GM18519 (cell line): ENCODE measurements at regions not wholly inside any gene's neighbourhood (a gene's known extent, or its start where the extent isn't known, plus 50 kb on each side); places are given as distances from the start of the nearest gene placed in this dataset.
A peak's percentile ranks its signal among the peaks of the same experiment; 100 is the strongest.

ENCODE experiments used
- ATAC-seq: cut with Tn5 transposase; IDR thresholded peaks from one replicate; pipeline ENCODE4 v1.9.1; 2021; ENCODE audit warnings: mild to moderate bottlenecking, moderate library complexity; ENCODE audit not compliant: unreplicated experiment, low FRiP score

DNA sequence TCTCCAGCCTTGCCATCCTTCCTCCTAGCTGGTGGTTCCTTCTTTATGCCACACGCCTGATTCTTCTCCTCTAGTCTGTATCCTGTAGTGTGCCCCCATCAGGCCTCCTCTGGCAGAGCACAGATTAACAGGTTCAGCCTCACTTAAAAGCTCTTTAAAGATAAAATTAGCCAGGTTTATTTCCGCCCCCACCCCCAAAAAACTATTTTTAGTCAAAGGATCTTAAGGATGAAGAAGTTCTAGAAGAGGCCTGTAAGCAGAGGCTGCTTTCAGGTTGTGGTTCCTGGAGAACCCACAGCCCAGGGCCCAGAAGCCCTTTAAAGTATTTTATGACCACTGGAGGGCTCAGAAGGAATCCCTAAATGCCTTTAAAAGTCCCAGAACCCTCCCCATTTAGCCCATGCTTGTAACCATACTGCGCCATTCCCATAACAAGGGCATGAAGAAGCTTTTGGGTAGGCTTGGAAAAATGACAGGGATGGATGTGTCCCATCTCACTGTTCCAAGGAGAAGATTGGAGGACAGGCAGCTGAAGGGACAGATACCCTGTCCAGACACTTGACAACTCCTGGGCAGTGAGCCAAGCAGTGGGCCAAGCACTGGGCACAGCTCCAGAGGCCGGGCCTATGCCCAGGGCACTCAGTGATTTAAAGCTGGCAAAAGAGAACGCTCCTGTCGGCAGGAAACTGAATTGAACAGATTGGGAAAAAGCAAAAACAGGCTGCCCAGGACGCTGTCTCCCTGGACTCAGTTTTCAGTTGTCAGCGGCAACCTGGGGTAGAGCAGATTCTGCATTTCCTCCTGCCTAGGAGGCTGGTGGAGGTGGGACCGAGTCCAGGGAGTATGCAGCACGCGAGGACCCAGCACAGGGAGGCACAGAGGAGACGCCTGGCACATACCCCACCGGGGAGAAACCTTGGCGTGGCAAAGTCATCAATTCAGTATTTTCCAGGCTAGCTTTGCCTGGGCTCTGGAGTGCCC, 106.3 kb upstream of the SSBP2 start:
- ATAC-seq = no peak

DNA sequence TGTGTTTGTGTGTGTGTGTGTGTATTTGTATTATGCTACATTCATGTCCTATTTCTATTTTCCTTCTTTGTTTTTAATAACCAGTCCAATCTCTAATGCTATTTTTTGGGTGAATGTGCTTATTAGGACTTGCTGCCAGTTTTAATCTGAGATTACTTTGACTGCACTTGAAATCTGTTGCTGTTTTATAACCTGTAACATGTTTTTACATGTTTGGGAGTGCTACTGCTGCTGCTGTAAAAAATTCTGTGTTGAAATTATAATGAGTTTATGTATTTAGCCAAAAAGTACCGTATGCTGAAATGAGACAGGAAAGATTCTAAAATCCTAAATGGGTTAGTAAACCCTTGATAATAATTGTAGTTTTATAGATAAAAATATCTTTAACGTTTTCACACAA, 104.7 kb upstream of the SSBP2 start:
- no peak for ATAC-seq

DNA sequence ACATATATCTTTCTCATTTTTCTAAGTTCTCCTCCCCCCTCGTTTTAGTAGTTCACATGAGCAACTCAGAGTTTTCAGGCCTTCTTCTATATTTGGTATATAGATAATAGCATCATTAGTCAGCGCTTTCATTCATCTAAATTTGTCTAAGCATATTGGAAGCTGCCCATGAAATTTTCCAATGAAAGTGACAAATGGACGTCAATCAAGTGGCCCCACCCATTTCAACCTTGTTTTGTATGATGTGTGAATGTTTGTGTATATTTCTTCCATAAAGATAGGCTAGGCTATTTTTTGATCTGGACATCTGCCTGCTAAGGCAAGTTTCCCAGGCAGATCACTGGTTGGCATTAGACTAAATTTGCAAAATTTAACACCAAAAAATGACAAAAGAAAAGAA, 104.0 kb upstream of the SSBP2 start:
- no peak for ATAC-seq

DNA sequence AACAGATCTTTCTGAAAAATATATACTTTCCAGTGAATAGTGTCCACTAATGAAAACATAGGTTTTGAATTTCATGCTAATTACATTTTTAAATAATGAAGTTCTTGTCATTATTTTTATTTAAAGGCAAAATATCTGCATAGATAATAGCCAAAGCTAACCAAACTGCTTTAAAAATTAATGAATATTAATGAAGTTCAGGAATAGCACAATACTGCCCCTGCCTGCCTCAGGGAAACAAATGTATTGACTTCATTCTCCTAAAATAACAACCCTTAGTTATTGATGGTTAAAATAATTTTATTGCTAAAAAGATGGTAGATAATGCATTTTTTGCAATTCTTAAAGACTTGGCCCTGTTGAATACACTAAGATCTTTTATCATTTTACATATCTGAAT, 103.6 kb upstream of the SSBP2 start:
- no peak for ATAC-seq

DNA sequence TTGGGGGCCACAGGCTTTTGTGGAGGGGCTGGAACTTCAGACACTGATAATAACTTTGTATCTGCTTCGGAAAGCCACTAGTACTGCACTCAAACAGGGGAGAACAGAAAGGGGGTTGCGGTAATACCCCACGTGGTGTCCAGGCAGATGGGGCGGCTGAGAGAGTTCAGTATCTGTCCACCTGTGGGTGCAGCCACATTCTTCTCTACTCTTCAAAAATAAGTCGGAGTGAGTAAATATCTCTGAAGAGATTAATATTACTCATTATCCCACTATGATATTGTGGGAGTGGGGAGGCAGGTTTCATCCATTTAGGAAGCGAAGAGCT, 102.1 kb upstream of the SSBP2 start:
- no peak for ATAC-seq

DNA sequence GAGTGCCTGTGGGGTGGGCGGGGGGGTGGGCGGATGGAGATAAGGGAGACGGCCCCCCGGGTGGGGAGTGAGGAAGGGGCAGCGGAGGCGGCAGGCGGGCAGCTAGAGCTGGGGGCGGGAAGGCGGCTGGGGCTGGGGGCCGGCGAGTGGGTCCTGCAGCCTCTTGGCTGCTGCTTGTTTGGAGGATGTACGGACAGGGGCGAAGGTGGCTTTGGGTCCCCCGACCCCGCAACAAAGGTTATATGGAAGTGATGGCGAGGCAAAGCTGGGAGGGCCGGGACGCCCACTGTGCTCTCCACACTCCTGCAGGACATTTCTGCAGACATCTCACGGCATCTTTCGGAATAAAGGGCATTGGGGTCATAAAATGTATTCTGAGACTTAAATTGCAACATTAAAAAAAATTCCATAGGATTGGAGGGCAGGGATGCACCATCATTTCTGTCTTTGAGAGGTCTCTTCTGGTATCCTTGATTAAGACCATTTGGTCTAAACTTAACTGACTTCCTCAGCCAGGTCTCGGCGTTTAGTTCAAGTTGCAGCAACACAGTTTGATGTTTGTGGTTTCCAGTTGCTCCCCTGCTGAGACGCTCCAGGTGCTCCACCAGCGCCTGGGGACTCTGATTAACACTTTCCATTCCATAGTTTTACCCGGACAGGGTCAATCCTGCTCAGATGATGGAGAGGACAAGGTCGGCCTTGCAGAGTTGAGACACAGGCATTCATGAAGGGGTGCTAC, 101.6 kb upstream of the SSBP2 start:
- ATAC-seq = no peak

DNA sequence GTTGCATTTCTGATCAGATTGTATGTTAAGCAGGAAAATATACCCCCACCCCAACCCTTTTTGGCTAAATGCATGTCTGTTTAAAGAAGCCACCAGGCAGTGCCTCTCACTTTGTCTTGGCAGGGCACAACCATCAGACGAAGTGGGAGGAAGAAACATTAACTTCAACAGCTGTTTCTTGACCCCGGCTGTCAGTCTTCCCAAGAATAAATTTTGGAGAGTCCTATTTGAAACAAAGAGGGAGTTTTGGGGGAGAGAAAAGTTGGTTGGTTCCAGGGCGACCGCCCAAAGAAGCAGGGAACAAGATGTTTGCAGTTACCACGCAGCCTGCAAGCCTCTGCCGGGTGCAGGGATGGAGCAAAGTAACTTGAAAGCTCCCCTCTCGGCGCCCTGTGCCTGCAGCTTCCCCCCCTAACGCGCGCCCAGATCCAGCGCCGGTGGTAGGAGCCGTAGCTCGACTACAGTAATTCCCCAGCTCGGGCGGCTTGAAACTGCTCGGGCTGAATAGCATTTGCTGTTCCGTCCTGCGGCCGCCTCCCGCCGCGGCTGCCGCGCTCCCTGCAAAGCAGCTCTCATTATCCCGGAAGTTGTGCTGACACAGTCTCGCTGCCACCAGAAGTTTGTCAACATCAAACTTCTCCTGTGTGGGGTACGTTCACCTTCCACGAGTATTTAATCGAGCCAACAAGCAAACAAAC, 100.7 kb upstream of the SSBP2 start:
- peak; percentile 70 for ATAC-seq

DNA sequence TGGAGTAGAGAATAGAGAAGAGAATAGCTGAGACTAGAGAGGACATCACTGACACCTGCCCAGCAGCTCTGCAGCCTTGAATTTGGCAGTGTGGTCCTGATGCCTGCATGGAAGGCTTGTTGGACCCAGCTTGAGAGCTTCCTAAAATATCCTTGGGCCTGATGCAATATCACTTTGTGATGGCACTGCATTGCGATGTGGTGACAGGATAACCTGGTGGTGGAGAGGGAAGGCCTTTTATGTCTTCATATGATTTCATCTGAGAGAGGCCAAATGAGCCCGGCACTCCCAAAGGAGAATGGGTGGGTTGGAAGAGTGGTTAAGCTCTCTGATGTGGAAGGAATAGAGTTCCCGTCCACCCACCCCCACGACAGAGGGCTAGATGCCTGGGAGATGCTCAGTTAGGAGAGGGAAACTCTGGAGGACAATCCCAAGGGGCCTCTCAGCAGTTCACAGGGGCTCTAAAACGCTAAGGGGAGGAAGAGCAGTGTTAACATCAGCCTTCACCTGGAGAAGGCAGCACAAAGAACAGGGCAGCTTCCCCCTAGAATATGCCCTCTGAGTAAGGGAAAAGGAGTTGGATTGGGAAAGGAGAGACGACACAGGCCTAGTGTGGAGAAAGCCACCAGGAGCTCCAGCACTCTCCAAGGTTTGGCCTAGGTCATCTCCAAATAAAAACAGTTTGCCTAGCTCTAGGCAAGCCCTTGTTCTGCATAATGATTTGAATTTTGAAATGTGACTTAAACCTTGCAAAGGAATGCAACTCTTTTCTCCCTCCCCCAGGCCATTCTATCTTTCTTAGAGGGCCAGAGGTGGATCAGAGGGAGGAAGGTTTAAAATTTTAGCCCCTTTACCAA, 99.8 kb upstream of the SSBP2 start:
- ATAC-seq = no peak

DNA sequence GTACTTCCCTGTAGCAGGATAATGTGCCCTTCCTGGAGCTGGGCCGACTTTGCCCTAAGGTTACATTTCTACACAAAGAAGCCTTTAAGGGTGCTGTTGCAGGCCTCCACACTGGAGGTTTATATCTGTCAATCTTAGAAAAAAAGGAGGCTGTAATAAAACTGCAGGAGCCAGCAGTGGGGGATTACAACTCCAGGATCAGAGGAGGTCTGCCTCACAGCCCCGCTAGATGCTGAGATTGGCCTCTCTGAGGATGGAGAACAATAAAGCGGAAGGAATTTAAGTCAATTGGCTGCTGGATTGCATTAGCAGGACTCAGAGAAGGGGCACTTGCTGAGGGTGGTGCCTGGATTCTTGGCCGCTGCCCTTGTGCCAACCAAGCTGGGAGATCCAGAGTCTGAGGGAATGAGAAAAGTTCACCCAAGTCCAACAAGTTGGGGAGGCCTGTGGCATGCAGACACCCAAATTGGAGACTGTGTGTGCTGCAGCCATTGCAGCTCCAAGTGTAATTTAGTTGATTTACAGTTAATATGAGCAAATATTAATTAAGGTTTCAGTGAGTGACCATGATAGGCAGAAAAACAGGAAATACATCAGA, 99.0 kb upstream of the SSBP2 start:
- no peak for ATAC-seq

DNA sequence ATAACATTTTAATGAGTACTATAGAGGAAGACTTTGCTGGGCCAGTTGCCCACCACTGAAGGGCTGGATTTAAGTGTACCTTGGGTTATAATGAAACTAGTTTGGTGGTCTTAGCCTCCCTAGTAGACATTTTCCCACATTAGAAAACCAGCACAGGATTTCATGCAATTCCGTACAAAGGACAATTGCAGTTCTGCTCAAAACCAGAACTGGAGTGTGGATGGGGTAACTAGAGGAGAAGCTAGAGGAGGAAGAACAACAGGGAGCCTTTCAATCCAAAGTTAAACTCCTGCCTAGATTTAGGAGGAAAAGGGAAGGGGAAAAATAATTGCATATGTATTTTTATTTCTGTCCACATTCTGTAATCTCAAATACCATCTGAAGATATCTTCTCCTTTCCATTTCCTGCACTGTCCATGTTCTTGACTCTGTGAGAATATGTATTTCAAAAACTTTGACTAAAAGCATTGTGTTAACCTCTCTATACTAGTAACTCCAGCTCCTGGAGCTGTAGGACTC, 97.5 kb upstream of the SSBP2 start:
- ATAC-seq = no peak

DNA sequence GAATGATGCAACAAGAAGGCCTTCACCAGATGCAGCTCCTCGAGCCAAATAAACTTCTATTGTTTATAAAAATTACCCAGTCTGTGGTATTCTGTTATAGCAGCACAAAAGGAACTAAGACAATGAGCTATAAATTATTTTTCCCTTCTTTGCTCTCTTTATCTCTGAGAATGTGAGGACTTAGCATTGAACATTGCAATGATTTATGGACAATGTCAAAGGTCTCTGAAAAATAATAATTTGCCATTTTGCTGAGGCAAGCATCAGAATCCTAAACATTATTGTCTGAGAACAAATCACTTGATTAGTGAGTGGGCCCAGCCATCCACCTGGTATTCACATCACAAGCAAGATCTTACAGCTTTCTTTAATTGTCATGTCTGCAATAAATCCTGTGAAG, 95.4 kb upstream of the SSBP2 start:
- no peak for ATAC-seq

DNA sequence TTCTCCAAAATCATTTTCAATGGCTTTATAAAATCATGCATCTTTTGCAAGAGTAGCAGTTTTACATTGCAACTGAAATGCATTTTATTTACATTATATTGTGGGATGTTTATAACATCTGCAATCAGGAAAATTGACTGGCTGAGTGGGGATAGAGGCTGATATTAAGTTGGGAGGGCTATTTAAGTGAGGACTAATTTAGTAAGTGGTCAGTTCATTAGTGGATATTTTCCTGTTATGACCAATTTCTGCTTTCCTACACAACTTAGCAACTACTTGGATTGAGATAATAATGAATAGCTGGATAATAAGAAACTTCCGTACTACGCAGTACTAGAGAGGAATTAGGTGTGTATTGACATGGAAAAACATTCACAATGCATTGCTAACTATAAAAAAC, 92.9 kb upstream of the SSBP2 start:
- no peak for ATAC-seq

DNA sequence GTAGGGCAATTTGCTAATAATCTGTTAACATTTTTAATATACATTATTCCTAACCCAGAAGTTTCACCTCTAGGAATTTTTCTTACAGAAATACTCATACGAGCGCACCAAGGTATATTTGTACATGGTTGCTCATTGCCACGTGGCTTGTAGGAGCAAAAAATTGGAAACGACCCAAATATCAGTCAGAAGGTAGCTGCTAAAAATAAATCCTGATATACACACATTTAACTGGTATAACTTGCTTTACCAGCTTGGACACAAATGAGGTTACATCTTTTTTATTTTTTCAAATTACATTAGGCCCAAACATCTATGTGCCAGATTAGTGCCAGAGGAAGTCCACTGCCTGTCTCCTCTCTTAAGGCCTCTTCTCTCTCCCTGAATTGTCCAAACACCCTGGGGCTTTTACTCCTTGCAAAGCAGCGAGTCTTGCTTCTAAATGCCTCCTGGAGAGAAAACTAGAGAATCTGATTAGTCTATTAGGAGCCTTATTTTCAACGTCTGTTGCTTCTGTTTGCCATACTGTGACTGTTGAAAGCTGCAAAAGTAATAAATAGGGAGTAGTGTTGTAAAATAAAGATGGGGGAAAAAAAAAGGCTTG, 92.0 kb upstream of the SSBP2 start:
- no peak for ATAC-seq

DNA sequence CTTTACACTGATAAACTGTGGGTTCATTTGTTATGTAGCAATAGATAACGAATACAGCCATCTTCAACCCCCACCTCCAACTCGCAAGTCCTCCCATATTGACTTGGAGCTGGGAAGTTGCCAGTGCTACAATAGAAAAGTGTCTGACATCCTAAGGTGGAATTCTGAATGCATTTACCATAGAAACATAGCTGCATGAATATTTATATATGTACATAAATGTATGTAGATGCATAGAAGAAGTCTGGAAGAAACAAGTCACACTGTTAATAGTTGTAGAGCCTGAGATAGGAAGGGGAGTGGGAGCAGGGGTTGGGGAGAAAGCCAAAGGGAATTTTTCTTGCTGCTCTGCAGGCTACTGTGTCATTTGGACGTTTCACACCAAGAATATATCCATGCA, 88.1 kb upstream of the SSBP2 start:
- no peak for ATAC-seq

DNA sequence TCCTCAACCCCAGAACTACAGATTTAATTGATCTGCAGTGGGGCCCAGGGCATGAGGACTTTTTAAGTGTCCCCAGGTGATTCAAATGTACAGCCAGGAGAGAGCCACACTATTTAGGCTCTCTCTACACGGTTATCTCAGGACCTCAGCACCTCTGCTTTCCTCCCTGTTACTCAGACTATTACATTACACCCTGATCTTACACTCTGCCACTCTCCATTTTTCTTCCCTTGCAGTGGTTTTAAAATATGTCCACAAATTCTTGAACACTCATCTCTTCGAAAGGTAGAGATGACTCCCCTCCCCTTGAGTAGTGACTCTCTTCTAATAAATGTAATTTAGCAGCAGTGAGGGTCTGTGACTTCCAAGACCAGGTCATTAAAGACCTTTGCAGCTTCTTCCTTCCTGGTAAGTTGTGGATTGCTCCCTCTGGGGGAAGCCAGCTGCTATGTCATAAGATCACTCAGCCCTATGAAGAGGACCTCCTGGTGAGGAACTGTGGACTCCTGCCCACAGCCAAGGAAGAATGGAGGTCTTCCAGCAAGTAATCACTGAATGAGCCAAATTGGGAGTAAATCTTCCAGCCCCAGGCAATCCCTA, 87.5 kb upstream of the SSBP2 start:
- ATAC-seq = peak; percentile 82

DNA sequence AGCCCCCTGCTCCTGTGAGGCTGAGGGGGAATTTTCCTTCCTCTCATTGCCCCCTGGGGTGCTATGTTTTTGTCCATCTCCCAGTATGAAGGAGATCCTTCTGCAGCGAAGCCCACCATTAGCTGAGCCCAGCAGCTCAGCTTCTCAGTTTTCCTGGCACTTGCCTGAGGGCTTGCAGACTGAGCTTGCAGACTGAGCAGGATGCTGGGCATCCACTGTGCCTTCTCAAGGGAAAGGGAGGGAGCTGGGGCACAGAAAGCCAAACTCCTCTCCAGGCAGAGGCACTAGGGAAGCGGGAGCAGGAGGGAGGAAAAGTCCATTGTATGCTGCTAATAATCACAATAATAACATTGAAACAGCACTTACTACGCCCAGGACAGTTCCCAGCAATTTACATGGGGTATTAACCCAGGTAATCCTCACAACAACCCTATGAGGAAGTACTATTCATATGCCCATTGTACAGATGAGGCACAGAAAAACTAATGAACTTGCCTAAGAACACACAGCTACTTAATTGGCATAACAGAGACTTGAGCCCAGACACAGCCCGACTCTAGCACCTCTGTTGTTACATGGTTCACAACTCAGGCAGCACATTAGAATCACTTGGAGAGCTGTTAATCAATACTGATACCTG, 86.9 kb upstream of the SSBP2 start:
- ATAC-seq = no peak

DNA sequence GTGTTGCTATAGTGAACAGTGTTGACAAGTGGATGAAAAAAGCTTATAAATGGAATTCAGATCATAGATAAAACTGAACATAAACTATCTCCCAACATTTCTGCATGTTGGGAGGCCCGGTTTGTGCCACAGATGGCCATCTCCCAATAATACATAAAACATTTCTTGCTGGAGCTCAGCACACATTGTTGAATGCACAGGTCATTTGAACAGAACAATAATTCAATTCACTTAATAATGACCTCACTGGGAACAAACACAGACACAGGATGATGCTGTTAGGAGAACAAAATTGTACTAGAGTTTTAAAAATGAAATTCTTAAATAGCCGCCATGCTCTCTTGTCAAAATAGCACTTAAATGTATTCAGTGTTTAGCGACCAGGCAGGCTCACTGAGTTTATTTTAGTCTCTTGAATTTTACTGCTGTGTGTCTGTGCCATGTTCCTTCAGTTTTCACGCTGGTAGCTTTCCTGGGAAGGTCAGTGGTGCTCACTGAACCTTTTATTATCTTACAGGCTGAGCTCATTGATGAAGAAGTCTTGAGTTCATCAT, 85.0 kb upstream of the SSBP2 start:
- no peak for ATAC-seq

DNA sequence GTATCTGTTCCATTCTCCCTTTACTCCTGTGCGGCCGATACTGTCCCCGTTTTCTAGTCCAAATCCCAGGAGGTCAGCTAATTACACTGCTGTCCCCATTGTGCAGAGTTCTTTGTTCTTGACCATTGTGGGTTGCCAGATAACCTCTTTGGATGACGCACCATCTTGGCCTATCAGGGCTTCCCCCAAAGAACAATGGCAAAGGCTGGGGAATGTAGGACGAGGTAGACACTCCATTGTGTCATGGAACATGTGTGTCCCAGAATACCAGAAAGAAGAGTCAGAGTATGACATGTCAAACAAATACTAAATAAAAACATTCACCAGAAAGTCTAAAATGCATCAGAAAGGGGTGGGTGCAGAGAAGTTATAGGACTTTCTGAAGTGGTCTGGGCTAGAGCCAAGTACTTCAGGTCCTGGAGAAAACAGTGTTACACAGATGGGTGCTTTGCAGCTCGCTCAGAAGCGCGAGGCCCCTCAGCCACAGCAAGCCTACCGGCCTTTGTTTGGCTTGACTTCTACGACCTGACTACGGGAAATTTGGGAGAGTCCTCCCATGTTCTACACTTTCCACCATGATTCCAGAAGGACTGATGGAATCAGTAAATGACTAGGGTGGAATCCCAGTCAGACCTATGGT, 83.2 kb upstream of the SSBP2 start:
- no peak for ATAC-seq
